Loucy (cell line): ENCODE measurements at regions not wholly inside any gene's neighbourhood (a gene's known extent, or its start where the extent isn't known, plus 50 kb on each side); places are given as distances from the start of the nearest gene placed in this dataset.

Experiments used
- H2AFZ ChIP-seq: fragments of 200-600 bp; sonication (generic); 2 replicates; pipeline ENCODE4 v1.6.0; 2016; ENCODE audit warnings: antibody characterized with exemption, mild to moderate bottlenecking, low read length, moderate library complexity
- H3F3A ChIP-seq: fragments of 200-600 bp; 2 replicates; pipeline ENCODE4 v1.6.0; 2016; ENCODE audit warnings: antibody characterized with exemption, low read depth, mild to moderate bottlenecking
- H3K27me3 ChIP-seq: fragments of 200-600 bp; sonication (generic); 2 replicates; pipeline ENCODE4 v1.6.1; 2014; ENCODE audit warnings: low read length, mild to moderate bottlenecking; ENCODE audit not compliant: insufficient read depth, poor library complexity, severe bottlenecking
- H3K36me3 ChIP-seq: fragments of 200-600 bp; sonication (generic); 2 replicates; pipeline ENCODE4 v1.6.1; 2016; ENCODE audit warnings: low read length; ENCODE audit not compliant: insufficient read depth
- H3K4me1 ChIP-seq: fragments of 200-600 bp; sonication (generic); 2 replicates; pipeline ENCODE4 v1.5.1; 2014; ENCODE audit warnings: low read length, mild to moderate bottlenecking; ENCODE audit not compliant: insufficient read depth, poor library complexity, severe bottlenecking
- H3K4me2 ChIP-seq: fragments of 200-600 bp; sonication (generic); 2 replicates; pipeline ENCODE4 v1.6.0; 2014; ENCODE audit warnings: antibody characterized with exemption, low read length, low read depth, mild to moderate bottlenecking; ENCODE audit not compliant: poor library complexity, severe bottlenecking
- H3K4me3 ChIP-seq: fragments of 200-600 bp; sonication (generic); 2 replicates; pipeline ENCODE4 v1.5.1; 2014; ENCODE audit warnings: low read length, mild to moderate bottlenecking, mixed read lengths; ENCODE audit not compliant: poor library complexity, severe bottlenecking
- H3K79me2 ChIP-seq: fragments of 200-600 bp; sonication (generic); 2 replicates; pipeline ENCODE4 v1.6.1; 2014; ENCODE audit warnings: low read length; ENCODE audit not compliant: insufficient read depth
- H3K9ac ChIP-seq: fragments of 200-600 bp; sonication (generic); 2 replicates; pipeline ENCODE4 v1.6.0; 2014; ENCODE audit warnings: mild to moderate bottlenecking, low read depth, low read length, moderate library complexity; ENCODE audit not compliant: poor library complexity, severe bottlenecking
- H3K9me2 ChIP-seq: fragments of 200-600 bp; sonication (generic); replicated peaks from 2 replicates; pipeline ENCODE4 v1.6.1; 2016; ENCODE audit warnings: low read depth, low read length, mixed read lengths
- H3K9me3 ChIP-seq: fragments of 200-600 bp; sonication (generic); 2 replicates; pipeline ENCODE4 v1.6.1; 2014; ENCODE audit warnings: mild to moderate bottlenecking, antibody characterized with exemption, low read length, low read depth; ENCODE audit not compliant: insufficient read depth
- H4K20me1 ChIP-seq: fragments of 200-600 bp; sonication (generic); 2 replicates; pipeline ENCODE4 v1.6.0; 2014; ENCODE audit warnings: antibody characterized with exemption, low read length, mild to moderate bottlenecking; ENCODE audit not compliant: insufficient read depth, poor library complexity, severe bottlenecking
- EZH2phosphoT487 ChIP-seq: fragments of 200-600 bp; IDR thresholded peaks from 2 replicates; pipeline ENCODE4 v1.6.1; 2018; ENCODE audit warnings: antibody characterized with exemption, mild to moderate bottlenecking, moderate library complexity, borderline replicate concordance
- TF ChIP-seq, protein P1 (sequence below): fragments of 200-600 bp; sonication (generic); conservative IDR thresholded peaks from 2 replicates; pipeline ENCODE4 v1.5.1; 2014; ENCODE audit warnings: mild to moderate bottlenecking, antibody characterized with exemption, low read length

DNA sequence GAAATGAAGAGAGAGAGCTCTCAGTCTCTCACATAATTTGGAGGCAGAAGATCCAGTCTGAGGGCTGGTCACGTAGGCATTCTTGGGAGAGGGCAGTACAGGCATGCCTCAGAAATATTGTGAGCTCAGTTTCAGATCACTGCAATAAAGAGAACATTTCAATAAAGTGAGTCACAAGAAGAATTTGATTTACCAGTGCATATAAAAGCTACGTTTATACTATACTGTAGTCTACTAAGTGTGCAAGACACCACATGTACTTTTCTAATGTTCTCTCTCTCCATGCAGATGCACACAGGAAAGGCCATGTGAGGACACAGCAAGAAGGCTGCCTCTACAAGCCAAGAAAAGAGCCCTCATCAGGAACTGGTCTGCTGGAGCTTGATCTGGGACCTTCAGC, 583.5 kb upstream of the FAT1 start:
- no peak overlapping the region for H3K4me2 ChIP-seq
- H3K79me2 ChIP-seq = no peaks in the 10 kb centered on the region
- no peaks in the 10 kb centered on the region for H3K36me3 ChIP-seq
- H3K9me2 ChIP-seq = no peaks in the 10 kb centered on the region
- no peaks in the 10 kb centered on the region for H3F3A ChIP-seq
- no peak overlapping the region for H3K9ac ChIP-seq
- H3K4me1 ChIP-seq = no peaks in the 10 kb centered on the region
- no peak overlapping the region for H2AFZ ChIP-seq
- no peak for TF ChIP-seq EZH2phosphoT487
- TF ChIP-seq, protein P1, sequence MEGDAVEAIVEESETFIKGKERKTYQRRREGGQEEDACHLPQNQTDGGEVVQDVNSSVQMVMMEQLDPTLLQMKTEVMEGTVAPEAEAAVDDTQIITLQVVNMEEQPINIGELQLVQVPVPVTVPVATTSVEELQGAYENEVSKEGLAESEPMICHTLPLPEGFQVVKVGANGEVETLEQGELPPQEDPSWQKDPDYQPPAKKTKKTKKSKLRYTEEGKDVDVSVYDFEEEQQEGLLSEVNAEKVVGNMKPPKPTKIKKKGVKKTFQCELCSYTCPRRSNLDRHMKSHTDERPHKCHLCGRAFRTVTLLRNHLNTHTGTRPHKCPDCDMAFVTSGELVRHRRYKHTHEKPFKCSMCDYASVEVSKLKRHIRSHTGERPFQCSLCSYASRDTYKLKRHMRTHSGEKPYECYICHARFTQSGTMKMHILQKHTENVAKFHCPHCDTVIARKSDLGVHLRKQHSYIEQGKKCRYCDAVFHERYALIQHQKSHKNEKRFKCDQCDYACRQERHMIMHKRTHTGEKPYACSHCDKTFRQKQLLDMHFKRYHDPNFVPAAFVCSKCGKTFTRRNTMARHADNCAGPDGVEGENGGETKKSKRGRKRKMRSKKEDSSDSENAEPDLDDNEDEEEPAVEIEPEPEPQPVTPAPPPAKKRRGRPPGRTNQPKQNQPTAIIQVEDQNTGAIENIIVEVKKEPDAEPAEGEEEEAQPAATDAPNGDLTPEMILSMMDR = no peak
- no peak overlapping the region for H3K4me3 ChIP-seq
- no peaks in the 10 kb centered on the region for H3K27me3 ChIP-seq
- no peaks in the 10 kb centered on the region for H4K20me1 ChIP-seq
- no peaks in the 10 kb centered on the region; the same call in 1 of the 2 replicates for H3K9me3 ChIP-seq

DNA sequence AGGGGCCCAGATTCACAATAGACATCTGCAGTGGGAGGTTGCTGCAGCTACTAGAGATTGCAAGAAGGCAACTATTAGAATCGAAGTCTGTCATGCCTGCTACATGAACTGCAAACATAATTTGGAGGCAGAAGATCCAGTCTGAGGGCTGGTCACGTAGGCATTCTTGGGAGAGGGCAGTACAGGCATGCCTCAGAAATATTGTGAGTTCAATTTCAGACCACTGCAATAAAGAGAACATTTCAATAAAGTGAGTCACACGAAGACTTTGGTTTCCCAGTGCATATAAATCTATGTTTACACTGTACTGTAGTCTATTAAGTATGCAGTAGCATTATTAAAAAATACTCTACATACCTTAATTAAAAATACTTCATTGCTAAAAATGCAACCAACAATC, 585.8 kb upstream of the FAT1 start:
- no peaks in the 10 kb centered on the region; the same call in 1 of the 2 replicates for H3K9me3 ChIP-seq
- no peak overlapping the region for H3K4me3 ChIP-seq
- no peaks in the 10 kb centered on the region for H4K20me1 ChIP-seq
- no peak overlapping the region for H3K4me2 ChIP-seq
- H3K79me2 ChIP-seq = no peaks in the 10 kb centered on the region
- no peak overlapping the region for H2AFZ ChIP-seq
- no peaks in the 10 kb centered on the region for H3K36me3 ChIP-seq
- no peaks in the 10 kb centered on the region for H3K9me2 ChIP-seq
- H3K9ac ChIP-seq = no peak overlapping the region
- H3K4me1 ChIP-seq = no peaks in the 10 kb centered on the region
- no peaks in the 10 kb centered on the region for H3K27me3 ChIP-seq
- TF ChIP-seq, protein P1 = no peak
- no peak for TF ChIP-seq EZH2phosphoT487
- no peaks in the 10 kb centered on the region for H3F3A ChIP-seq

DNA sequence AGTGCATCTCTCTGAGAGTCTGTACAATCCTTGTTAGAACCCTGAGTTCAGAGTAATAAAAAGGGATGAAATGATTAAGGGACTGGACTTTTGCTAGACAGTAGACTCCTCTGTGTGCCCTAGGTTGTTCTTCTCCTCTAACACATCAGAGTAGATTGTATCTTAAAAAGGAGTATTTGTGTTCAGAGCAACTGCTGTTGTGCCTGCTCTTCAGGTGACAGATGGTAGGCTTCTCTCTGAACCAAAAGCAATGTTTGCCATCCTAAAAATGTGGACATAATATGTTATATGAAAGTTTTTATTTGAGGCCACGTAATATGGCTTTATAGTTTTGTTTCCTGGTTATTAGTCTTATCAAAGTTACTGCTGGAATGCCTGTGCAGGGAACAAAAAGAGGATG, 588.6 kb upstream of the FAT1 start:
- Histone ChIP-seq H3K4me3 (no peak overlapping the region), H3K79me2 (no peaks in the 10 kb centered on the region), H3K9me3 (no peaks in the 10 kb centered on the region; the same call in 1 of the 2 replicates), H3K9ac (no peak overlapping the region), H3K27me3 (no peaks in the 10 kb centered on the region), H3K4me1 (no peaks in the 10 kb centered on the region), H3K36me3 (no peaks in the 10 kb centered on the region), H3K9me2 (no peaks in the 10 kb centered on the region), H2AFZ (no peak overlapping the region), H3F3A (no peaks in the 10 kb centered on the region), H3K4me2 (no peak overlapping the region), H4K20me1 (no peaks in the 10 kb centered on the region)
- TF ChIP-seq, protein P1 = no peak
- TF ChIP-seq EZH2phosphoT487 = no peak
